ENCODE measurements at regions not wholly inside any gene's neighbourhood (a gene's known extent, or its start where the extent isn't known, plus 50 kb on each side); places are given as distances from the start of the nearest gene placed in this dataset.

- peak; percentile 78 for TF ChIP-seq ARID3A (IDR thresholded peaks at IDR 0.05; ENCODE audit: low read depth, low read length)
- TF ChIP-seq FOXA3 (CRISPR knock-in tag; IDR thresholded peaks at IDR 0.05) = peak; percentile 83
- peak; percentile 69 for TF ChIP-seq GATAD2A (CRISPR knock-in tag; IDR thresholded peaks at IDR 0.05)
- TF ChIP-seq CEBPB (IDR thresholded peaks at IDR 0.05; ENCODE audit: borderline replicate concordance, low read depth, low read length) = peak; percentile 51; the same call in 1 of the 2 replicates
- peak; percentile 34; the same call in 1 of the 2 replicates for TF ChIP-seq ZNF503 (CRISPR knock-in tag; IDR thresholded peaks at IDR 0.05)
- peak; percentile 65 for TF ChIP-seq CEBPG (CRISPR knock-in tag; IDR thresholded peaks at IDR 0.05)
- TF ChIP-seq ZC3H13 (CRISPR knock-in tag; IDR thresholded peaks at IDR 0.05) = no peak
- peak; percentile 59; the same call in 1 of the 2 replicates for TF ChIP-seq AHDC1 (CRISPR knock-in tag; IDR thresholded peaks at IDR 0.05; ENCODE audit: borderline replicate concordance)
- TF ChIP-seq ZGPAT (CRISPR knock-in tag; IDR thresholded peaks at IDR 0.05) = 0 out of 2 replicates have a peak, but pooled peaks have one; percentile 35
- TF ChIP-seq ZNF253 (CRISPR knock-in tag; IDR thresholded peaks at IDR 0.05; ENCODE audit: borderline replicate concordance) = no peak
- peak; percentile 57; the same call in 1 of the 2 replicates for TF ChIP-seq RERE (CRISPR knock-in tag; IDR thresholded peaks at IDR 0.05; ENCODE audit: low read depth)
These were observed 104.6 kb upstream of the AKIRIN2 start (continued) for GRCh38 chr6:87806635-87807034.
